GM23338 (cell line): ENCODE measurements at regions not wholly inside any gene's neighbourhood (a gene's known extent, or its start where the extent isn't known, plus 50 kb on each side); places are given as distances from the start of the nearest gene placed in this dataset.

Experiments used
- ATAC-seq: fragments of 200-7000 bp; cut with Tn5 transposase; 3 replicates; pipeline ENCODE4 v1.9.1; 2020
- DNase-seq: peaks from one replicate; pipeline ENCODE4 v3.0.0-alpha.2; 2015; ENCODE audit warnings: low spot score
- H2AFZ ChIP-seq: fragments of 200-600 bp; sonication (generic); 2 replicates; pipeline ENCODE4 v1.8.0; 2016; ENCODE audit warnings: antibody characterized with exemption, mild to moderate bottlenecking, moderate library complexity
- H3F3A ChIP-seq: fragments of 200-600 bp; sonication (generic); replicated peaks from 2 replicates; pipeline ENCODE4 v1.8.0; 2017; ENCODE audit warnings: antibody characterized with exemption, mixed run types, low read depth
- H3K27ac ChIP-seq: fragments of 200-600 bp; sonication (generic); 2 replicates; pipeline ENCODE4 v1.6.1; 2016; ENCODE audit warnings: low read depth
- H3K27me3 ChIP-seq: fragments of 200-600 bp; sonication (generic); 2 replicates; pipeline ENCODE4 v1.8.0; 2016; ENCODE audit warnings: mild to moderate bottlenecking, mixed run types, moderate library complexity; ENCODE audit not compliant: insufficient read depth
- H3K36me3 ChIP-seq: fragments of 200-600 bp; sonication (generic); 2 replicates; pipeline ENCODE4 v1.8.0; 2016; ENCODE audit warnings: mild to moderate bottlenecking; ENCODE audit not compliant: insufficient read depth
- H3K4me1 ChIP-seq: fragments of 200-600 bp; sonication (generic); 2 replicates; pipeline ENCODE4 v1.8.0; 2016; ENCODE audit warnings: mild to moderate bottlenecking, moderate library complexity; ENCODE audit not compliant: insufficient read depth
- H3K4me2 ChIP-seq: fragments of 200-600 bp; sonication (generic); 2 replicates; pipeline ENCODE4 v1.7.1; 2017; ENCODE audit warnings: mixed run types
- H3K4me3 ChIP-seq: fragments of 200-600 bp; sonication (generic); 2 replicates; pipeline ENCODE4 v1.6.1; 2016; ENCODE audit warnings: mixed run types
- H3K79me2 ChIP-seq: fragments of 200-600 bp; sonication (generic); replicated peaks from 2 replicates; pipeline ENCODE4 v1.8.0; 2017; ENCODE audit warnings: mild to moderate bottlenecking; ENCODE audit not compliant: insufficient read depth
- H3K9me2 ChIP-seq: fragments of 200-600 bp; sonication (generic); 2 replicates; pipeline ENCODE4 v1.8.0; 2017; ENCODE audit not compliant: insufficient read depth
- H4K20me1 ChIP-seq: fragments of 200-600 bp; sonication (generic); replicated peaks from 2 replicates; pipeline ENCODE4 v1.8.0; 2017; ENCODE audit warnings: mild to moderate bottlenecking; ENCODE audit not compliant: insufficient read depth
- H3K27ac Mint-ChIP-seq: 2 replicates; pipeline ENCODE4 v1.8.0; 2020; ENCODE audit warnings: inconsistent platforms, mild to moderate bottlenecking, moderate library complexity, mixed read lengths
- H3K27me3 Mint-ChIP-seq: 3 replicates; pipeline ENCODE4 v1.8.0; 2022; ENCODE audit warnings: low read depth, mild to moderate bottlenecking, moderate library complexity, mixed read lengths, inconsistent platforms; ENCODE audit not compliant: insufficient read depth, poor library complexity
- H3K36me3 Mint-ChIP-seq: 3 replicates; pipeline ENCODE4 v1.8.0; 2021; ENCODE audit warnings: low read depth, mild to moderate bottlenecking, inconsistent platforms, moderate library complexity, mixed read lengths
- H3K4me1 Mint-ChIP-seq: 3 replicates; pipeline ENCODE4 v1.8.0; 2020; ENCODE audit warnings: mild to moderate bottlenecking, inconsistent platforms, mixed read lengths
- H3K4me3 Mint-ChIP-seq: 3 replicates; pipeline ENCODE4 v1.8.0; 2021; ENCODE audit warnings: moderate library complexity, mild to moderate bottlenecking, inconsistent platforms, mixed read lengths
- H3K9me3 Mint-ChIP-seq: 3 replicates; pipeline ENCODE4 v1.8.0; 2020; ENCODE audit warnings: moderate library complexity, mild to moderate bottlenecking, inconsistent platforms, mixed read lengths
- CTCF ChIP-seq, 2 experiments: fragments of 200-600 bp in 1 of 2; sonication (generic) in 1 of 2; conservative IDR thresholded peaks; 2 replicates each; pipeline versions ENCODE4 v1.5.1 to v1.6.1; 2016 to 2017; ENCODE audit warnings: antibody characterized with exemption in 2 of 2, low read depth in 2 of 2, mild to moderate bottlenecking in 2 of 2, moderate library complexity in 1 of 2
- EZH2phosphoT487 ChIP-seq: fragments of 200-600 bp; sonication (generic); IDR thresholded peaks from one replicate; pipeline ENCODE4 v1.8.1; 2018; ENCODE audit warnings: antibody characterized with exemption; ENCODE audit not compliant: unreplicated experiment
- JUNB ChIP-seq: IDR thresholded peaks from one replicate; pipeline ENCODE4 v1.6.1; 2016; ENCODE audit warnings: antibody characterized with exemption; ENCODE audit not compliant: unreplicated experiment
- NANOG ChIP-seq: IDR thresholded peaks from 2 replicates; pipeline ENCODE4 v1.6.1; 2016; ENCODE audit warnings: antibody characterized with exemption, borderline replicate concordance
- POLR2AphosphoS5 ChIP-seq: IDR thresholded peaks from 2 replicates; pipeline ENCODE4 v1.6.1; 2016; ENCODE audit warnings: antibody characterized with exemption, low read depth
- ZNF114 ChIP-seq: fragments of 250-450 bp; sonication (Bioruptor Pico); IDR thresholded peaks from 2 replicates; pipeline ENCODE4 v1.5.0; 2020; ENCODE audit warnings: mild to moderate bottlenecking, moderate library complexity
- ZNF462 ChIP-seq: fragments of 250-450 bp; sonication (Bioruptor Pico); IDR thresholded peaks from 2 replicates; pipeline ENCODE4 v1.5.0; 2020; ENCODE audit warnings: mild to moderate bottlenecking, moderate library complexity

- no peak for TF ChIP-seq ZNF462 (CRISPR knock-in tag)
Observed at GRCh38 chr3:139824864-139825263, 110.1 kb upstream of the CLSTN2 start (continued).

- H3K4me1 ChIP-seq, result peaks cover 4% of the 10 kb centered on the region; the same call in 1 of the 2 replicates
- no peak overlapping the region for H2AFZ ChIP-seq
- H3K4me3 ChIP-seq, result no peak overlapping the region
- no peak for TF ChIP-seq POLR2AphosphoS5
- no peak for TF ChIP-seq CTCF (conservative IDR thresholded peaks at IDR 0.05; ENCODE audit: low read depth in 2 of 2)
- TF ChIP-seq EZH2phosphoT487, result no peak
- TF ChIP-seq ZNF462 (CRISPR knock-in tag), result no peak
- TF ChIP-seq ZNF114 (CRISPR knock-in tag), result no peak
- no peak for TF ChIP-seq JUNB
- TF ChIP-seq NANOG, result no peak
Observed at GRCh38 chr3:139814646-139815045, 120.3 kb upstream of the CLSTN2 start.

More at GRCh38 chr3:139814646-139815045, 120.3 kb upstream of the CLSTN2 start:
- H3K9me3 Mint-ChIP-seq, result peaks cover 3% of the 10 kb centered on the region; the same call in 1 of the 3 replicates
- H3K36me3 Mint-ChIP-seq, result no peaks in the 10 kb centered on the region
- no peak overlapping the region for H3K4me2 ChIP-seq
- no peaks in the 10 kb centered on the region for H4K20me1 ChIP-seq
- no peaks in the 10 kb centered on the region for H3K27me3 Mint-ChIP-seq
- H3K79me2 ChIP-seq, result no peaks in the 10 kb centered on the region
- peaks cover 9% of the 10 kb centered on the region; the same call in 2 of the 3 replicates for H3K4me1 Mint-ChIP-seq
- H3F3A ChIP-seq, result no peaks in the 10 kb centered on the region
- no peak overlapping the region for H3K27ac ChIP-seq
- H3K36me3 ChIP-seq, result no peaks in the 10 kb centered on the region
- H3K9me2 ChIP-seq, result peaks cover 15% of the 10 kb centered on the region
- no peak overlapping the region for H3K27ac Mint-ChIP-seq
- no peak overlapping the region for H3K4me3 Mint-ChIP-seq
- DNase-seq (no peak), ATAC-seq (no peak)
- no peaks in the 10 kb centered on the region for H3K27me3 ChIP-seq
